ENCODE measurements at regions not wholly inside any gene's neighbourhood (a gene's known extent, or its start where the extent isn't known, plus 50 kb on each side); places are given as distances from the start of the nearest gene placed in this dataset.

GRCh38 chr5:96052374-96052773 lies 90.7 kb upstream of the ELL2 start:
- POLR2A ChIA-PET: no interaction called here
- no peaks in the 10 kb centered on the region; the same call in 1 of the 2 replicates for H3K4me1 Mint-ChIP-seq

More at GRCh38 chr5:96052374-96052773, 90.7 kb upstream of the ELL2 start:
- ATAC-seq (no peak), DNase-seq (ENCODE audit: low spot score) (no peak)
- no peaks in the 10 kb centered on the region for H3K27me3 Mint-ChIP-seq (ENCODE audit: low read depth)
- H3K9me3 Mint-ChIP-seq: peaks cover 7% of the 10 kb centered on the region
- H3K36me3 Mint-ChIP-seq: no peaks in the 10 kb centered on the region
- no peak overlapping the region for H3K4me3 Mint-ChIP-seq
- CTCF ChIA-PET: no interaction called here
- no peak overlapping the region for H3K27ac Mint-ChIP-seq
- TF ChIP-seq, protein P1, sequence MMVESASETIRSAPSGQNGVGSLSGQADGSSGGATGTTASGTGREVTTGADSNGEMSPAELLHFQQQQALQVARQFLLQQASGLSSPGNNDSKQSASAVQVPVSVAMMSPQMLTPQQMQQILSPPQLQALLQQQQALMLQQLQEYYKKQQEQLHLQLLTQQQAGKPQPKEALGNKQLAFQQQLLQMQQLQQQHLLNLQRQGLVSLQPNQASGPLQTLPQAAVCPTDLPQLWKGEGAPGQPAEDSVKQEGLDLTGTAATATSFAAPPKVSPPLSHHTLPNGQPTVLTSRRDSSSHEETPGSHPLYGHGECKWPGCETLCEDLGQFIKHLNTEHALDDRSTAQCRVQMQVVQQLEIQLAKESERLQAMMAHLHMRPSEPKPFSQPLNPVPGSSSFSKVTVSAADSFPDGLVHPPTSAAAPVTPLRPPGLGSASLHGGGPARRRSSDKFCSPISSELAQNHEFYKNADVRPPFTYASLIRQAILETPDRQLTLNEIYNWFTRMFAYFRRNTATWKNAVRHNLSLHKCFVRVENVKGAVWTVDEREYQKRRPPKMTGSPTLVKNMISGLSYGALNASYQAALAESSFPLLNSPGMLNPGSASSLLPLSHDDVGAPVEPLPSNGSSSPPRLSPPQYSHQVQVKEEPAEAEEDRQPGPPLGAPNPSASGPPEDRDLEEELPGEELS (CRISPR knock-in tag; IDR thresholded peaks at IDR 0.05): no peak
- TF ChIP-seq EMX1 (CRISPR knock-in tag; IDR thresholded peaks at IDR 0.05) (no peak), TCF7 (CRISPR knock-in tag; IDR thresholded peaks at IDR 0.05; ENCODE audit: low read depth) (no peak), MAX (CRISPR knock-in tag; IDR thresholded peaks at IDR 0.05) (no peak), ZNF121 (CRISPR knock-in tag; IDR thresholded peaks at IDR 0.05) (no peak), ZSCAN18 (CRISPR knock-in tag; IDR thresholded peaks at IDR 0.05) (no peak), ZNF532 (CRISPR knock-in tag; IDR thresholded peaks at IDR 0.05; ENCODE audit: borderline replicate concordance) (no peak)
- TF ChIP-seq, protein P2, sequence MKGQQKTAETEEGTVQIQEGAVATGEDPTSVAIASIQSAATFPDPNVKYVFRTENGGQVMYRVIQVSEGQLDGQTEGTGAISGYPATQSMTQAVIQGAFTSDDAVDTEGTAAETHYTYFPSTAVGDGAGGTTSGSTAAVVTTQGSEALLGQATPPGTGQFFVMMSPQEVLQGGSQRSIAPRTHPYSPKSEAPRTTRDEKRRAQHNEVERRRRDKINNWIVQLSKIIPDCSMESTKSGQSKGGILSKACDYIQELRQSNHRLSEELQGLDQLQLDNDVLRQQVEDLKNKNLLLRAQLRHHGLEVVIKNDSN (CRISPR knock-in tag; IDR thresholded peaks at IDR 0.05): no peak
- TF ChIP-seq, protein P3, sequence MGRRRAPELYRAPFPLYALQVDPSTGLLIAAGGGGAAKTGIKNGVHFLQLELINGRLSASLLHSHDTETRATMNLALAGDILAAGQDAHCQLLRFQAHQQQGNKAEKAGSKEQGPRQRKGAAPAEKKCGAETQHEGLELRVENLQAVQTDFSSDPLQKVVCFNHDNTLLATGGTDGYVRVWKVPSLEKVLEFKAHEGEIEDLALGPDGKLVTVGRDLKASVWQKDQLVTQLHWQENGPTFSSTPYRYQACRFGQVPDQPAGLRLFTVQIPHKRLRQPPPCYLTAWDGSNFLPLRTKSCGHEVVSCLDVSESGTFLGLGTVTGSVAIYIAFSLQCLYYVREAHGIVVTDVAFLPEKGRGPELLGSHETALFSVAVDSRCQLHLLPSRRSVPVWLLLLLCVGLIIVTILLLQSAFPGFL (CRISPR knock-in tag; IDR thresholded peaks at IDR 0.05; ENCODE audit: borderline replicate concordance): no peak
- TF ChIP-seq, protein P4, sequence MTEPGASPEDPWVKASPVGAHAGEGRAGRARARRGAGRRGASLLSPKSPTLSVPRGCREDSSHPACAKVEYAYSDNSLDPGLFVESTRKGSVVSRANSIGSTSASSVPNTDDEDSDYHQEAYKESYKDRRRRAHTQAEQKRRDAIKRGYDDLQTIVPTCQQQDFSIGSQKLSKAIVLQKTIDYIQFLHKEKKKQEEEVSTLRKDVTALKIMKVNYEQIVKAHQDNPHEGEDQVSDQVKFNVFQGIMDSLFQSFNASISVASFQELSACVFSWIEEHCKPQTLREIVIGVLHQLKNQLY (CRISPR knock-in tag; IDR thresholded peaks at IDR 0.05): no peak
